SIG-M5 (cell line): ENCODE measurements at regions not wholly inside any gene's neighbourhood (a gene's known extent, or its start where the extent isn't known, plus 50 kb on each side); places are given as distances from the start of the nearest gene placed in this dataset.

Source experiments
- DNase-seq: peaks from one replicate; lab custom pipeline; 2025; lab: John Stamatoyannopoulos, UW

GRCh38 chr2:12113412-12113811, 367.0 kb downstream of the LPIN1 start:
- no peak for DNase-seq

- no peak for DNase-seq
These were observed 368.4 kb downstream of the LPIN1 start for GRCh38 chr2:12114816-12115215.

GRCh38 chr2:12116228-12116750, 369.9 kb downstream of the LPIN1 start:
- DNase-seq: no peak

- no peak for DNase-seq
These were observed 373.4 kb downstream of the LPIN1 start for GRCh38 chr2:12119841-12120240.

- no peak for DNase-seq
These were observed 374.1 kb downstream of the LPIN1 start for GRCh38 chr2:12120281-12121150.

- no peak for DNase-seq
These were observed 378.4 kb downstream of the LPIN1 start for GRCh38 chr2:12124790-12125189.

- DNase-seq: no peak
These were observed 379.9 kb downstream of the LPIN1 start for GRCh38 chr2:12126318-12126717.

GRCh38 chr2:12127638-12128037, 381.2 kb downstream of the LPIN1 start:
- no peak for DNase-seq

GRCh38 chr2:12131975-12132374, 385.5 kb downstream of the LPIN1 start:
- DNase-seq: no peak

GRCh38 chr2:12141618-12142258, 395.3 kb downstream of the LPIN1 start:
- DNase-seq: no peak

GRCh38 chr2:12151716-12152115, 405.3 kb downstream of the LPIN1 start:
- DNase-seq: no peak

- no peak for DNase-seq
These were observed 406.5 kb downstream of the LPIN1 start for GRCh38 chr2:12152888-12153287.

GRCh38 chr2:12155303-12156051, 409.0 kb downstream of the LPIN1 start:
- DNase-seq: no peak

- DNase-seq: no peak
These were observed 409.9 kb downstream of the LPIN1 start for GRCh38 chr2:12156349-12156748.

- no peak for DNase-seq
These were observed 414.7 kb downstream of the LPIN1 start for GRCh38 chr2:12161085-12161484.

- no peak for DNase-seq
These were observed 416.1 kb downstream of the LPIN1 start for GRCh38 chr2:12162269-12163247.

GRCh38 chr2:12163866-12164265, 417.4 kb downstream of the LPIN1 start:
- DNase-seq: no peak

- no peak for DNase-seq
These were observed 418.3 kb downstream of the LPIN1 start for GRCh38 chr2:12164689-12165088.

- DNase-seq: no peak
These were observed 421.3 kb downstream of the LPIN1 start for GRCh38 chr2:12167525-12168317.

GRCh38 chr2:12168354-12168753, 421.9 kb downstream of the LPIN1 start:
- no peak for DNase-seq
